Breast epithelium (tissue), 4 donors: ENCODE measurements at regions not wholly inside any gene's neighbourhood (a gene's known extent, or its start where the extent isn't known, plus 50 kb on each side); places are given as distances from the start of the nearest gene placed in this dataset.

ENCODE experiments used
- DNase-seq, 2 donors: peaks; one replicate each; pipeline ENCODE4 v3.0.0-alpha.2; 2019; ENCODE audit warnings: low spot score in 2 of 2
- H3K27ac ChIP-seq, 2 donors: fragments of 200-600 bp; sonication (generic) in 1 of 2; one replicate each; pipeline ENCODE4 v1.5.1; 2016 to 2019; ENCODE audit warnings: mild to moderate bottlenecking in 1 of 2
- H3K27me3 ChIP-seq, 2 donors: fragments of 200-600 bp; sonication (generic) in 1 of 2; one replicate each; pipeline versions ENCODE4 v1.5.1 to v1.6.0; 2017 to 2019; ENCODE audit warnings: control low read depth in 1 of 2, mild to moderate bottlenecking in 1 of 2
- H3K36me3 ChIP-seq: fragments of 200-600 bp; one replicate; pipeline ENCODE4 v1.5.1; 2019
- H3K4me1 ChIP-seq, 2 donors: fragments of 200-600 bp; sonication (generic); one replicate each; pipeline ENCODE4 v1.5.1; 2016 to 2019; ENCODE audit warnings: control low read depth in 1 of 2
- H3K4me3 ChIP-seq, 3 donors: fragments of 200-600 bp; sonication (generic); 1 replicate in 2 of 3; 2 replicates in 1 of 3; pipeline ENCODE4 v1.5.1; 2016 to 2019; ENCODE audit warnings: mild to moderate bottlenecking in 3 of 3, moderate library complexity in 2 of 3
- H3K9me3 ChIP-seq, 2 donors: fragments of 200-600 bp; sonication (generic) in 1 of 2; one replicate each; pipeline ENCODE4 v1.5.1; 2016 to 2019; ENCODE audit warnings: control low read depth in 1 of 2
- POLR2A ChIP-seq: fragments of 450-650 bp; IDR thresholded peaks from one replicate; pipeline ENCODE4 v1.6.1; 2016; ENCODE audit warnings: antibody characterized with exemption, mild to moderate bottlenecking, moderate library complexity
- POLR2AphosphoS5 ChIP-seq, 3 donors: sonication (generic); formaldehyde crosslinking; IDR thresholded peaks; one replicate each; pipeline ENCODE4 v1.6.1; 2017; ENCODE audit warnings: antibody characterized with exemption in 3 of 3
- intact Hi-C: fragments of 100-400 bp; cut with DNase I; formaldehyde crosslinking; loops from one replicate; pipeline ENCODE4 v1.15.1; 2023; ENCODE audit warnings: low total_unique reads
- TF ChIP-seq, protein P1 (sequence below), 3 donors: fragments of 450-650 bp; IDR thresholded peaks; one replicate each; pipeline ENCODE4 v1.5.1; 2016 to 2017; ENCODE audit warnings: antibody characterized with exemption in 3 of 3, mild to moderate bottlenecking in 3 of 3, moderate library complexity in 3 of 3

- no peak for DNase-seq
- TF ChIP-seq, protein P1, sequence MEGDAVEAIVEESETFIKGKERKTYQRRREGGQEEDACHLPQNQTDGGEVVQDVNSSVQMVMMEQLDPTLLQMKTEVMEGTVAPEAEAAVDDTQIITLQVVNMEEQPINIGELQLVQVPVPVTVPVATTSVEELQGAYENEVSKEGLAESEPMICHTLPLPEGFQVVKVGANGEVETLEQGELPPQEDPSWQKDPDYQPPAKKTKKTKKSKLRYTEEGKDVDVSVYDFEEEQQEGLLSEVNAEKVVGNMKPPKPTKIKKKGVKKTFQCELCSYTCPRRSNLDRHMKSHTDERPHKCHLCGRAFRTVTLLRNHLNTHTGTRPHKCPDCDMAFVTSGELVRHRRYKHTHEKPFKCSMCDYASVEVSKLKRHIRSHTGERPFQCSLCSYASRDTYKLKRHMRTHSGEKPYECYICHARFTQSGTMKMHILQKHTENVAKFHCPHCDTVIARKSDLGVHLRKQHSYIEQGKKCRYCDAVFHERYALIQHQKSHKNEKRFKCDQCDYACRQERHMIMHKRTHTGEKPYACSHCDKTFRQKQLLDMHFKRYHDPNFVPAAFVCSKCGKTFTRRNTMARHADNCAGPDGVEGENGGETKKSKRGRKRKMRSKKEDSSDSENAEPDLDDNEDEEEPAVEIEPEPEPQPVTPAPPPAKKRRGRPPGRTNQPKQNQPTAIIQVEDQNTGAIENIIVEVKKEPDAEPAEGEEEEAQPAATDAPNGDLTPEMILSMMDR (IDR thresholded peaks at IDR 0.05): no peak
- no peak for TF ChIP-seq POLR2AphosphoS5 (IDR thresholded peaks at IDR 0.05)
- H3K4me1 ChIP-seq: no peaks in the 10 kb centered on the region
- H3K36me3 ChIP-seq: no peaks in the 10 kb centered on the region
- H3K4me3 ChIP-seq: no peak overlapping the region
- no peaks in the 10 kb centered on the region for H3K27me3 ChIP-seq
- intact Hi-C loops: no loop called here
- H3K27ac ChIP-seq: no peak overlapping the region
- no peaks in the 10 kb centered on the region for H3K9me3 ChIP-seq
Measured at GRCh38 chr5:3891113-3891512, 295.5 kb downstream of the IRX1 start.

DNA sequence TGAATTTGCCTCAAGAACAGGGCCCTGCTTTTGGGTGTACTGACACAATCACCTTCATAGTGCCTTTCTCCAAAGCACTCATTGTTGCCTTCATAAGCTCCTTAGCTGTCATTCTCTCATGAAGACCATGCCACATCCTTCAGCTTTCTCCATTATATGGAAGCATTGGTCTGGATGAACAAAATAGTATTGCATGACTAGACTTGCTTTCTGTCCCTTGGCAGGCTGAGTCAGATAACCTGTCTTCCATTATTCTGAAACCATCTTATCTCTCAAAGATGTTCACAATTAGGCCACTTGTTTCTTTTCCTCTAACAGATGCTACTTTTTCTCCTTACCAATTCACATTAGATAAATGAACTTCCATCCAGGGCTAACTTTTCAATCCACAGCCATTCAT lies 297.9 kb downstream of the IRX1 start:
- H3K36me3 ChIP-seq: no peaks in the 10 kb centered on the region
- no peak for TF ChIP-seq POLR2A
- TF ChIP-seq POLR2AphosphoS5 (IDR thresholded peaks at IDR 0.05): no peak
- TF ChIP-seq, protein P1 (IDR thresholded peaks at IDR 0.05): no peak
- H3K4me3 ChIP-seq: no peak overlapping the region
- no peaks in the 10 kb centered on the region for H3K4me1 ChIP-seq
- no peaks in the 10 kb centered on the region for H3K27me3 ChIP-seq
- intact Hi-C loops: no loop called here
- no peak overlapping the region for H3K27ac ChIP-seq
- no peaks in the 10 kb centered on the region for H3K9me3 ChIP-seq
- DNase-seq: no peak

GRCh38 chr5:3893975-3894374 lies 298.3 kb downstream of the IRX1 start:
- intact Hi-C loops: no loop called here
- Histone ChIP-seq H3K4me1 (no peaks in the 10 kb centered on the region), H3K4me3 (no peak overlapping the region), H3K27ac (no peak overlapping the region), H3K27me3 (no peaks in the 10 kb centered on the region), H3K9me3 (no peaks in the 10 kb centered on the region), H3K36me3 (no peaks in the 10 kb centered on the region)
- TF ChIP-seq, protein P1 (IDR thresholded peaks at IDR 0.05): no peak
- no peak for TF ChIP-seq POLR2A
- TF ChIP-seq POLR2AphosphoS5 (IDR thresholded peaks at IDR 0.05): no peak
- DNase-seq: no peak

DNA sequence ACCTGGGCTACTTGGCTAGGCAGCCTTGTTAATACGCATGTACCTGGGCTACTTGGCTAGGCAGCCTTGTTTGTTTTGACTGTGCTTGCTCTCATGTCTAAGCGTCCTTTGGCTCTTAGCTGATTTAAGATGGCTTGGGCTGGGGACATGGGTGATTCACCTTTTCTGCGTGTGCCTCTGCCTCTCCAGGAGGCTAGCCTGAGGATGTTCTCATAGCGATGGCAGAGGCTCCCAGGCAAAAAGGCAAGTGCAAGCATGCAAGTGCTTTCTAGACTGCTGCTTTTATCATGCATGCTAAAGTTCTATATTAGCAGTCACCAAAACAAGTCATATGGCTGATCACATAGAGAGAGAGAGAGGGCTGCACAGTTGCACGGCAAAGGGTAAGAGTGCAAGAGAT lies 300.5 kb downstream of the IRX1 start:
- H3K4me3 ChIP-seq: no peak overlapping the region
- H3K9me3 ChIP-seq: no peaks in the 10 kb centered on the region
- H3K36me3 ChIP-seq: no peaks in the 10 kb centered on the region
- intact Hi-C loops: no loop called here
- H3K27me3 ChIP-seq: no peaks in the 10 kb centered on the region
- no peak overlapping the region for H3K27ac ChIP-seq
- TF ChIP-seq, protein P1 (IDR thresholded peaks at IDR 0.05): no peak
- TF ChIP-seq POLR2A: no peak
- no peak for TF ChIP-seq POLR2AphosphoS5 (IDR thresholded peaks at IDR 0.05)
- DNase-seq: no peak
- H3K4me1 ChIP-seq: no peaks in the 10 kb centered on the region

GRCh38 chr5:3899093-3899492 lies 303.5 kb downstream of the IRX1 start:
- H3K4me1 ChIP-seq: no peaks in the 10 kb centered on the region
- H3K4me3 ChIP-seq: no peak overlapping the region
- H3K27me3 ChIP-seq: no peaks in the 10 kb centered on the region
- intact Hi-C loops: no loop called here
- no peaks in the 10 kb centered on the region for H3K9me3 ChIP-seq
- no peak for DNase-seq
- H3K36me3 ChIP-seq: no peaks in the 10 kb centered on the region
- no peak overlapping the region for H3K27ac ChIP-seq
- TF ChIP-seq, protein P1 (IDR thresholded peaks at IDR 0.05): no peak
- TF ChIP-seq POLR2A (no peak), POLR2AphosphoS5 (IDR thresholded peaks at IDR 0.05) (no peak)
